Stomach (tissue), 8 donors: ENCODE measurements at regions not wholly inside any gene's neighbourhood (a gene's known extent, or its start where the extent isn't known, plus 50 kb on each side); places are given as distances from the start of the nearest gene placed in this dataset.

Experiments used
- DNase-seq, 2 donors: peaks; one replicate each; pipeline versions ENCODE4 v3.0.0 to v3.0.0-alpha.2; 2013 to 2019
- H3K27ac ChIP-seq, 5 donors: fragments of 200-600 bp in 4 of 5; sonication (generic) in 4 of 5; one replicate each; pipeline ENCODE4 v1.5.1; 2013 to 2019; ENCODE audit warnings: mild to moderate bottlenecking in 1 of 5, moderate library complexity in 1 of 5
- H3K27me3 ChIP-seq, 3 donors: fragments of 200-600 bp; sonication (generic); one replicate each; pipeline ENCODE4 v1.5.1; 2017 to 2019; ENCODE audit warnings: mixed run types in 1 of 3
- H3K36me3 ChIP-seq, 4 donors: fragments of 200-600 bp; sonication (generic); 1 replicate in 3 of 4; 2 replicates in 1 of 4; pipeline ENCODE4 v1.5.1; 2016 to 2019
- H3K4me1 ChIP-seq, 4 donors: fragments of 200-600 bp; sonication (generic); one replicate each; pipeline ENCODE4 v1.5.1; 2016 to 2019
- H3K4me3 ChIP-seq, 4 donors: fragments of 200-600 bp; sonication (generic) in 3 of 4; one replicate each; pipeline ENCODE4 v1.5.1; 2016 to 2019; ENCODE audit warnings: mild to moderate bottlenecking in 1 of 4
- H3K9me3 ChIP-seq, 4 donors: fragments of 200-600 bp; sonication (generic); one replicate each; pipeline ENCODE4 v1.5.1; 2016 to 2019
- CTCF ChIP-seq, 7 experiments: fragments of 450-650 bp in 4 of 7; fragments of 200-600 bp in 3 of 7; sonication (generic) in 3 of 7; IDR thresholded peaks; one replicate each; pipeline ENCODE4 v1.5.1; 2016 to 2019; ENCODE audit warnings: antibody characterized with exemption in 7 of 7, control low read depth in 2 of 7, mild to moderate bottlenecking in 1 of 7
- EP300 ChIP-seq: sonication (generic); formaldehyde crosslinking; IDR thresholded peaks from one replicate; pipeline ENCODE4 v1.6.1; 2017; ENCODE audit warnings: antibody characterized with exemption
- POLR2A ChIP-seq, 4 donors: fragments of 450-650 bp; IDR thresholded peaks; one replicate each; pipeline ENCODE4 v1.6.1; 2016; ENCODE audit warnings: antibody characterized with exemption in 4 of 4, control low read depth in 2 of 4, mild to moderate bottlenecking in 1 of 4, moderate library complexity in 1 of 4
- POLR2AphosphoS5 ChIP-seq, 3 donors: sonication (generic); formaldehyde crosslinking; IDR thresholded peaks; one replicate each; pipeline ENCODE4 v1.6.1; 2016; ENCODE audit warnings: antibody characterized with exemption in 3 of 3
- WGBS, 5 donors: extraction: QIAGEN DNeasy Blood & Tissue Kit in 3 of 5; methylation state at CpG; one replicate each; pipeline versions ENCODE4 v1.1.5 to v1.1.7; 2013 to 2018; 5-methylcytosine and 5-hydroxymethylcytosine counted together
- intact Hi-C: fragments of 100-400 bp; cut with DNase I; formaldehyde crosslinking; loops from one replicate; pipeline ENCODE4 v1.15.1; 2023; ENCODE audit warnings: low total_unique reads
- donor health status: healthy with polysubstance abuse.
- donor health status: Bipolar disorder and iron deficiency.
- donor health status: healthy.

DNA sequence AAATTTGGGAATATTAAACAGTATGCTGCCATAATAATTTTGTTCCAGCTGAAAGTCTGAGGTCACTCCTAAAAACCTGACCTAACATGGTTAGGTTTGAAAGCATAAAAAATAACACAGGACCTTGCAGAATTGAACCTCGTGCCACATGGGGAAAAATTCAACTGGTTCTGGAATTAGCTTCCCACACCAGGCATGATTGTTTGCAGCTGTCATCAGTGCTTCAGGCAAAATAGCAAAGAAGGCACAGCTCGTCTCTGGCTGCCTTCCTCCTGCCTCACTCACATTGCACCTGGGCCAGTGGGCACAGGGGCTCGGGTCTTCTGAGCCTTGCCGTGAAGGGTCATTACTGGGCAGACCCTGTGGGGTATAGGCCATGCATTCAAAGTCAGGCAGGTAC, 153.8 kb upstream of the ARHGAP20 start:
- 56 to 80% (median 76%) methylated on average over 2 to 4 of the region's 4 CpGs for WGBS, 5 donors
- H3K4me3 ChIP-seq, result no peak overlapping the region
- no peaks in the 10 kb centered on the region for H3K9me3 ChIP-seq
- intact Hi-C loops, result no loop called here
- H3K27me3 ChIP-seq, result no peaks in the 10 kb centered on the region
- DNase-seq, result no peak
- H3K36me3 ChIP-seq, result no peaks in the 10 kb centered on the region
- no peak overlapping the region for H3K27ac ChIP-seq
- H3K4me1 ChIP-seq, result no peaks in the 10 kb centered on the region
- no peak for TF ChIP-seq EP300
- no peak for TF ChIP-seq POLR2AphosphoS5 (IDR thresholded peaks at IDR 0.05)
- TF ChIP-seq POLR2A (IDR thresholded peaks at IDR 0.05), result no peak
- TF ChIP-seq CTCF (IDR thresholded peaks at IDR 0.05), result no peak

GRCh38 chr11:110862407-110862806, 150.2 kb upstream of the ARHGAP20 start:
- intact Hi-C loops, result no loop called here
- H3K4me1 ChIP-seq, result peaks cover 0 to 17% (median 6%) of the 10 kb centered on the region in 4 donors
- H3K9me3 ChIP-seq, result no peaks in the 10 kb centered on the region
- no peak for DNase-seq
- H3K27ac ChIP-seq, result no peak overlapping the region
- H3K36me3 ChIP-seq, result no peaks in the 10 kb centered on the region
- H3K4me3 ChIP-seq, result no peak overlapping the region
- no peak for TF ChIP-seq POLR2AphosphoS5 (IDR thresholded peaks at IDR 0.05)
- TF ChIP-seq CTCF (IDR thresholded peaks at IDR 0.05), result no peak
- no peak for TF ChIP-seq POLR2A (IDR thresholded peaks at IDR 0.05)
- no peak for TF ChIP-seq EP300
- 79 to 91% (median 84%) methylated on average over 2 of the region's 2 CpGs for WGBS, 5 donors
- H3K27me3 ChIP-seq, result no peaks in the 10 kb centered on the region

DNA sequence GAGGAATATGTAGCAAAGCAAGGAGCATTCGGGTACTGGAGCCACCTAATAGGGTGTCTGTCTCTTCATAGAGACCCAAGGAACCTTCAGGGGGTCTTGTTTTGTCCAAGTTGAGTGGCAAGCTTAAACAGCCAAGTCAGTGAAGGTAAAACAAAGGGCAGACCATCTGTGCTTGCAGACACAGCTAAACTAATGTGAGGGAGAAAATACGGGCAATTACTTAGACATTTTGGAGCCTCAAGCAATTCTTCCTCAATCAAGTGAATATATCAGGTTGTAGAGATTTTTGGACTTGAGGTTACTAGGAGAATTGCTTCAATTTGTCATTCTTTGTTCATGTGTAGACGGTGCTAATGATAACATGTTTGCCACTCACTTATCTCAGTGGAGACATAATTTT, 148.2 kb upstream of the ARHGAP20 start:
- intact Hi-C loops, result no loop called here
- TF ChIP-seq POLR2A (IDR thresholded peaks at IDR 0.05) (no peak), CTCF (IDR thresholded peaks at IDR 0.05) (no peak), POLR2AphosphoS5 (IDR thresholded peaks at IDR 0.05) (no peak), EP300 (no peak)
- Histone ChIP-seq H3K27ac (no peak overlapping the region), H3K4me1 (peaks cover 0 to 20% (median 6%) of the 10 kb centered on the region in 4 donors), H3K9me3 (no peaks in the 10 kb centered on the region), H3K27me3 (no peaks in the 10 kb centered on the region), H3K36me3 (no peaks in the 10 kb centered on the region), H3K4me3 (no peak overlapping the region)
- DNase-seq, result no peak
- 77 to 83% (median 78%) methylated on average over 3 of the region's 3 CpGs for WGBS, 5 donors

- Histone ChIP-seq H3K4me1 (peaks cover 0 to 24% (median 8%) of the 10 kb centered on the region in 4 donors), H3K27me3 (no peaks in the 10 kb centered on the region), H3K36me3 (no peaks in the 10 kb centered on the region), H3K9me3 (no peaks in the 10 kb centered on the region), H3K4me3 (no peak overlapping the region), H3K27ac (no peak overlapping the region)
- intact Hi-C loops, result no loop called here
- no peak for TF ChIP-seq POLR2A (IDR thresholded peaks at IDR 0.05)
- no peak for TF ChIP-seq POLR2AphosphoS5 (IDR thresholded peaks at IDR 0.05)
- TF ChIP-seq CTCF (IDR thresholded peaks at IDR 0.05), result no peak
- no peak for TF ChIP-seq EP300
- DNase-seq, result peak in 1 of 2 donors; percentile 53
- WGBS, 5 donors, result 85 to 93% (median 92%) methylated on average over 6 of the region's 6 CpGs
These were observed 147.8 kb upstream of the ARHGAP20 start for GRCh38 chr11:110859998-110860397.
